Forelimb muscle (tissue), 1 donor: ENCODE measurements at regions not wholly inside any gene's neighbourhood (a gene's known extent, or its start where the extent isn't known, plus 50 kb on each side); places are given as distances from the start of the nearest gene placed in this dataset.

Experiments used
- DNase-seq: peaks from one replicate; pipeline ENCODE4 v3.0.0-alpha.2; 2013; ENCODE audit warnings: low read depth

- DNase-seq, result no peak
Observed at GRCh38 chr2:149652526-149652925, 65.0 kb upstream of the MMADHC start.

DNA sequence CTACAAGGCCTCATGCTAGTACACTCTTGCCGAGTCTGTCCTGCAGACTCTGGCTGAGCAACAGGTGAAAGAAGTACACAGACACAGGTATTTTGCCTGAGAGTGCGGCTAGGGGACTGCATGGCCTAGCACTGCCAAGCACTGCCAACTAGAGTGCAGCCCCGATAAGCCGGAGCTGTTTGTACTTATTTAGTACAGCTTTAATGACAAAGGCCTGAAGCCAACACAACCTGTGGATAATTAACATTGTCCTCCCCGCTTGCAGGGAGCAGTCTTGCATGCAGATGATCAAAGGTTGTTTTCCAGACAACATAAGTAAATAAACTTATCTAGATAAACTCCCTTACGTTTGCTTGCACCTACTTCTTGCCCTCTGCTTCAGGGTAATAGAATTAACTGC is 63.7 kb upstream of the MMADHC start:
- no peak for DNase-seq

GRCh38 chr2:149650006-149650405 is 62.4 kb upstream of the MMADHC start:
- no peak for DNase-seq

- DNase-seq, result no peak
Observed at GRCh38 chr2:149648282-149649030, 60.9 kb upstream of the MMADHC start.

DNA sequence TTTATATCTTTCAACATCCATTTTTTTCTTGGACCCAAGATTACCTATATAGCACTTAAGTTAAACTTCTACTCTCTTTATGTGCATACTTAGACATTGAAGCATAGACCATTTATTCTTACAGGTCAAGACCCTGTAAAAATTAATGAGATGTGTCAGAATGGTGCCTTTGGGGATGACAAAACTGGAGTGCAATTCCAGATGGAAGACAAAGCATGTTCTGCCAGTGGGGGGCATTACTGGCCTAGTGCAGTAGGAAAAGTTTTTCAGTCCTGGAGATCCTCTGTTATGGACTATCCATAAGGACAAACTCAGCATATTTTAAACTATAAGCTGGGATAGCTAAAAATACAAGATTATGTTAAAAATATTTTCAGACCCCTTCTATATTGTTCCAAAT is 57.8 kb upstream of the MMADHC start:
- no peak for DNase-seq
